ENCODE measurements at regions not wholly inside any gene's neighbourhood (a gene's known extent, or its start where the extent isn't known, plus 50 kb on each side); places are given as distances from the start of the nearest gene placed in this dataset.

GRCh38 chr5:93297116-93297515, 283.9 kb downstream of the NR2F1-AS1 start:
- intact Hi-C loops (cut with DNase I) = no loop called here
- no peak overlapping the region for H3K27ac ChIP-seq
- ATAC-seq (no peak), DNase-seq (no peak)
- no peaks in the 10 kb centered on the region for H3K27me3 ChIP-seq
- H3K4me1 ChIP-seq = no peaks in the 10 kb centered on the region
- 91 to 96% methylated on average over 2 of the region's 2 CpGs for WGBS, 2 donors
- H3K4me3 ChIP-seq = no peak overlapping the region
- no peaks in the 10 kb centered on the region for H3K9me3 ChIP-seq
- H3K36me3 ChIP-seq = no peaks in the 10 kb centered on the region
- TF ChIP-seq, protein P1, sequence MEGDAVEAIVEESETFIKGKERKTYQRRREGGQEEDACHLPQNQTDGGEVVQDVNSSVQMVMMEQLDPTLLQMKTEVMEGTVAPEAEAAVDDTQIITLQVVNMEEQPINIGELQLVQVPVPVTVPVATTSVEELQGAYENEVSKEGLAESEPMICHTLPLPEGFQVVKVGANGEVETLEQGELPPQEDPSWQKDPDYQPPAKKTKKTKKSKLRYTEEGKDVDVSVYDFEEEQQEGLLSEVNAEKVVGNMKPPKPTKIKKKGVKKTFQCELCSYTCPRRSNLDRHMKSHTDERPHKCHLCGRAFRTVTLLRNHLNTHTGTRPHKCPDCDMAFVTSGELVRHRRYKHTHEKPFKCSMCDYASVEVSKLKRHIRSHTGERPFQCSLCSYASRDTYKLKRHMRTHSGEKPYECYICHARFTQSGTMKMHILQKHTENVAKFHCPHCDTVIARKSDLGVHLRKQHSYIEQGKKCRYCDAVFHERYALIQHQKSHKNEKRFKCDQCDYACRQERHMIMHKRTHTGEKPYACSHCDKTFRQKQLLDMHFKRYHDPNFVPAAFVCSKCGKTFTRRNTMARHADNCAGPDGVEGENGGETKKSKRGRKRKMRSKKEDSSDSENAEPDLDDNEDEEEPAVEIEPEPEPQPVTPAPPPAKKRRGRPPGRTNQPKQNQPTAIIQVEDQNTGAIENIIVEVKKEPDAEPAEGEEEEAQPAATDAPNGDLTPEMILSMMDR (IDR thresholded peaks at IDR 0.05) = no peak

GRCh38 chr5:93296338-93296737, 284.7 kb downstream of the NR2F1-AS1 start:
- Histone ChIP-seq H3K27me3 (no peaks in the 10 kb centered on the region), H3K4me3 (no peak overlapping the region), H3K4me1 (no peaks in the 10 kb centered on the region), H3K36me3 (no peaks in the 10 kb centered on the region), H3K27ac (no peak overlapping the region), H3K9me3 (no peaks in the 10 kb centered on the region)
- ATAC-seq = no peak
- no peak for DNase-seq
- intact Hi-C loops (cut with DNase I) = no loop called here
- 76 to 77% methylated on average over 2 of the region's 2 CpGs for WGBS, 2 donors
- TF ChIP-seq, protein P1 (IDR thresholded peaks at IDR 0.05) = no peak

GRCh38 chr5:93294996-93295395, 286.0 kb downstream of the NR2F1-AS1 start:
- ATAC-seq = no peak
- H3K36me3 ChIP-seq = no peaks in the 10 kb centered on the region
- H3K27ac ChIP-seq = no peak overlapping the region
- WGBS, 2 donors = 92% methylated on average over 1 of the region's 1 CpG
- H3K4me3 ChIP-seq = no peak overlapping the region
- no peaks in the 10 kb centered on the region for H3K4me1 ChIP-seq
- intact Hi-C loops (cut with DNase I) = no loop called here
- H3K27me3 ChIP-seq = no peaks in the 10 kb centered on the region
- DNase-seq = no peak
- TF ChIP-seq, protein P1 (IDR thresholded peaks at IDR 0.05) = no peak
- no peaks in the 10 kb centered on the region for H3K9me3 ChIP-seq

- Histone ChIP-seq H3K36me3 (no peaks in the 10 kb centered on the region), H3K27ac (no peak overlapping the region), H3K4me1 (no peaks in the 10 kb centered on the region), H3K4me3 (no peak overlapping the region), H3K9me3 (no peaks in the 10 kb centered on the region), H3K27me3 (no peaks in the 10 kb centered on the region)
- TF ChIP-seq, protein P1 (IDR thresholded peaks at IDR 0.05) = no peak
- intact Hi-C loops (cut with DNase I) = no loop called here
- no peak for ATAC-seq
- DNase-seq = no peak
Measured at GRCh38 chr5:93294199-93294598, 286.8 kb downstream of the NR2F1-AS1 start.

DNA sequence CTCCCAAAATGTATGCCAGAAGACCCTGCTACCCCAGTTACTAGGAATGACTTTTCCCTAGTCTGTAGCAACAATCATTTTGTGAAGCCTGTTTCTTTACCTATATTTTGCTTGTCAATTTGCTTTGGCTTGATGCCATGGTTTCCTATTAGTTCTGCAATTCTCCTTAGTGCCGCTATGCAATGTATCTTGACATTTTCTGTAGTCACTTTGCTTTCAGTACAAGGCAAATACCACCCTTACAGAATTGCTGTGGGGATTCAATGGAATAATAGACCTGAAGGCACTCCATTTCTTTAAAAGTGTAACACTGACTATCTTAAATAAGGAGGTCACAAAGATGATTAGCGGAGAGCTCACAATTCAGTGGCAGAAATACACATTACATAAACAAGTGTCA, 291.1 kb downstream of the NR2F1-AS1 start:
- H3K36me3 ChIP-seq = no peaks in the 10 kb centered on the region
- H3K27me3 ChIP-seq = no peaks in the 10 kb centered on the region
- TF ChIP-seq, protein P1 (IDR thresholded peaks at IDR 0.05) = no peak
- no peak for ATAC-seq
- H3K4me1 ChIP-seq = no peaks in the 10 kb centered on the region
- DNase-seq = no peak
- intact Hi-C loops (cut with DNase I) = no loop called here
- H3K9me3 ChIP-seq = peaks cover 0 to 31% (median 17%) of the 10 kb centered on the region in 11 donors
- WGBS, 2 donors = 84 to 87% methylated on average over 2 of the region's 2 CpGs
- no peak overlapping the region for H3K27ac ChIP-seq
- H3K4me3 ChIP-seq = no peak overlapping the region

Data from heart right ventricle (tissue), 16 donors.